ENCODE measurements at regions not wholly inside any gene's neighbourhood (a gene's known extent, or its start where the extent isn't known, plus 50 kb on each side); places are given as distances from the start of the nearest gene placed in this dataset.

- POLR2A ChIA-PET (ENCODE audit: partially characterized antibody) = no interaction called here
- H3K23ac ChIP-seq (ENCODE audit: insufficient read length) = no peak overlapping the region
- H3K14ac ChIP-seq (ENCODE audit: insufficient read length) = no peak overlapping the region
- no peak overlapping the region for H3K56ac ChIP-seq (replicated peaks; ENCODE audit: insufficient read length, low read depth, low read length)
- H2AK5ac ChIP-seq (ENCODE audit: low read depth, low read length) = no peak overlapping the region
- 83% methylated on average over 7 of the region's 7 CpGs; no CpG with 5 or more reads in 1 of the 2 experiments for WGBS, 2 experiments (ENCODE audit: extremely low coverage in 1 of 2, insufficient coverage in 1 of 2, insufficient read length in 1 of 2, insufficient replicate concordance in 2 of 2, low coverage in 1 of 2, low lambda C conversion rate in 2 of 2, missing lambda C conversion rate in 1 of 2)
- no peak overlapping the region for H3K18ac ChIP-seq (ENCODE audit: extremely low read depth, low read length)
- H4K8ac ChIP-seq (ENCODE audit: extremely low read depth, insufficient read depth, low read length) = no peak overlapping the region
- H3K23me2 ChIP-seq (ENCODE audit: low read depth, low read length) = peaks cover under 1% of the 10 kb centered on the region; the same call in 1 of the 2 replicates
- DNase-seq (ENCODE audit: low read depth in 1 of 2, low spot score in 2 of 2) (no peak), FAIRE-seq (no peak)
- H4K5ac ChIP-seq (ENCODE audit: insufficient read length, low read depth, low read length) = no peak overlapping the region
- no peak overlapping the region for H3K4ac ChIP-seq (replicated peaks; ENCODE audit: insufficient read length, low read depth, low read length)
- no peaks in the 10 kb centered on the region for H4K20me1 ChIP-seq (replicated peaks in 1 of 2; ENCODE audit: control insufficient read depth in 1 of 2, insufficient read depth in 2 of 2, low read length in 2 of 2)
- H3K27me3 ChIP-seq (replicated peaks in 1 of 4; ENCODE audit: control insufficient read depth in 3 of 4, extremely low read depth in 1 of 4, insufficient read depth in 3 of 4, low read length in 3 of 4) = peaks cover 0 to 7% (median 0%) of the 10 kb centered on the region in 4 experiments; a peak in 2 of 7 replicates
- H4K91ac ChIP-seq (replicated peaks; ENCODE audit: insufficient read length, low read length) = no peak overlapping the region
- H2BK12ac ChIP-seq (ENCODE audit: low read depth, low read length) = no peak overlapping the region; the same call in 1 of the 2 replicates
- no peak overlapping the region for H2BK15ac ChIP-seq (ENCODE audit: low read length)
- no peak overlapping the region for H2BK5ac ChIP-seq (ENCODE audit: low read depth, low read length)
- H3K4me1 ChIP-seq (replicated peaks in 1 of 4; ENCODE audit: control insufficient read depth in 3 of 4, insufficient read depth in 4 of 4, low read length in 3 of 4) = peaks cover 7 to 19% (median 11%) of the 10 kb centered on the region in 4 experiments; a peak in 6 of 7 replicates
- H3K79me2 ChIP-seq (ENCODE audit: control insufficient read depth in 1 of 2, insufficient read depth in 2 of 2, low read length in 2 of 2) = no peaks in the 10 kb centered on the region; a peak in 1 of 4 replicates
- no peak overlapping the region for H3K9ac ChIP-seq (replicated peaks in 1 of 4; ENCODE audit: extremely low read depth in 1 of 4, low read depth in 3 of 4, low read length in 3 of 4)
- no peaks in the 10 kb centered on the region for H3K79me1 ChIP-seq (ENCODE audit: low read depth, low read length)
- no peaks in the 10 kb centered on the region for H3K36me3 ChIP-seq (ENCODE audit: control insufficient read depth in 2 of 4, insufficient read depth in 4 of 4, low read length in 3 of 4)
- H3K27ac ChIP-seq (ENCODE audit: low read depth, low read length) = no peak overlapping the region
- CTCF ChIA-PET (ENCODE audit: partially characterized antibody) = interaction anchor here (0.9 to 2.7 kb wide), 2 partner anchors 19 to 89 kb away, joined by 3 to 9 read pairs; no protein-coding TSS in a partner anchor
- no peak overlapping the region for H3K4me3 ChIP-seq (ENCODE audit: extremely low read depth in 1 of 4, insufficient read depth in 2 of 4, low read depth in 3 of 4, low read length in 4 of 4)
- no peak overlapping the region for H2BK120ac ChIP-seq (replicated peaks; ENCODE audit: low read depth, low read length)
- H3K4me2 ChIP-seq (ENCODE audit: insufficient read depth in 1 of 2, low read depth in 2 of 2, low read length in 2 of 2) = no peak overlapping the region
- H2BK20ac ChIP-seq (ENCODE audit: low read length) = no peak overlapping the region
- H2AFZ ChIP-seq (ENCODE audit: low read length) = no peak overlapping the region
- peaks cover 2 to 5% of the 10 kb centered on the region in 2 experiments; a peak in 3 of 4 replicates for H3K9me3 ChIP-seq (ENCODE audit: insufficient read depth in 2 of 2, low read depth in 1 of 2, low read length in 1 of 2)
- TF ChIP-seq, protein P1, sequence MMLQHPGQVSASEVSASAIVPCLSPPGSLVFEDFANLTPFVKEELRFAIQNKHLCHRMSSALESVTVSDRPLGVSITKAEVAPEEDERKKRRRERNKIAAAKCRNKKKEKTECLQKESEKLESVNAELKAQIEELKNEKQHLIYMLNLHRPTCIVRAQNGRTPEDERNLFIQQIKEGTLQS (IDR thresholded peaks at IDR 0.05; ENCODE audit: insufficient read depth, low read depth, low read length) = no peak
- TF ChIP-seq ZNF274 (IDR thresholded peaks at IDR 0.05; ENCODE audit: borderline replicate concordance, extremely low read depth, low read length) (no peak), TAF7 (optimal IDR thresholded peaks at IDR 0.05; ENCODE audit: borderline replicate concordance, low read depth, low read length) (no peak), HDAC2 (IDR thresholded peaks at IDR 0.05; ENCODE audit: borderline replicate concordance in 1 of 2, low read depth in 2 of 2, low read length in 2 of 2) (no peak), CHD2 (IDR thresholded peaks at IDR 0.05; ENCODE audit: low read length) (no peak), RXRA (IDR thresholded peaks at IDR 0.05; ENCODE audit: insufficient read depth, low read depth, low read length) (no peak), SUZ12 (IDR thresholded peaks at IDR 0.05; ENCODE audit: low read length) (no peak), CEBPB (IDR thresholded peaks at IDR 0.05; ENCODE audit: low read depth, low read length) (no peak)
- TF ChIP-seq, protein P2, sequence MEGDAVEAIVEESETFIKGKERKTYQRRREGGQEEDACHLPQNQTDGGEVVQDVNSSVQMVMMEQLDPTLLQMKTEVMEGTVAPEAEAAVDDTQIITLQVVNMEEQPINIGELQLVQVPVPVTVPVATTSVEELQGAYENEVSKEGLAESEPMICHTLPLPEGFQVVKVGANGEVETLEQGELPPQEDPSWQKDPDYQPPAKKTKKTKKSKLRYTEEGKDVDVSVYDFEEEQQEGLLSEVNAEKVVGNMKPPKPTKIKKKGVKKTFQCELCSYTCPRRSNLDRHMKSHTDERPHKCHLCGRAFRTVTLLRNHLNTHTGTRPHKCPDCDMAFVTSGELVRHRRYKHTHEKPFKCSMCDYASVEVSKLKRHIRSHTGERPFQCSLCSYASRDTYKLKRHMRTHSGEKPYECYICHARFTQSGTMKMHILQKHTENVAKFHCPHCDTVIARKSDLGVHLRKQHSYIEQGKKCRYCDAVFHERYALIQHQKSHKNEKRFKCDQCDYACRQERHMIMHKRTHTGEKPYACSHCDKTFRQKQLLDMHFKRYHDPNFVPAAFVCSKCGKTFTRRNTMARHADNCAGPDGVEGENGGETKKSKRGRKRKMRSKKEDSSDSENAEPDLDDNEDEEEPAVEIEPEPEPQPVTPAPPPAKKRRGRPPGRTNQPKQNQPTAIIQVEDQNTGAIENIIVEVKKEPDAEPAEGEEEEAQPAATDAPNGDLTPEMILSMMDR (IDR thresholded peaks at IDR 0.05; ENCODE audit: control extremely low read depth in 1 of 3, insufficient read depth in 1 of 3, low read depth in 1 of 3, low read length in 3 of 3) = no peak
Observed at GRCh38 chr15:70382009-70382749, 284.5 kb upstream of the TLE3 start.

All from H1 (cell line).